ENCODE measurements at regions not wholly inside any gene's neighbourhood (a gene's known extent, or its start where the extent isn't known, plus 50 kb on each side); places are given as distances from the start of the nearest gene placed in this dataset.

DNA sequence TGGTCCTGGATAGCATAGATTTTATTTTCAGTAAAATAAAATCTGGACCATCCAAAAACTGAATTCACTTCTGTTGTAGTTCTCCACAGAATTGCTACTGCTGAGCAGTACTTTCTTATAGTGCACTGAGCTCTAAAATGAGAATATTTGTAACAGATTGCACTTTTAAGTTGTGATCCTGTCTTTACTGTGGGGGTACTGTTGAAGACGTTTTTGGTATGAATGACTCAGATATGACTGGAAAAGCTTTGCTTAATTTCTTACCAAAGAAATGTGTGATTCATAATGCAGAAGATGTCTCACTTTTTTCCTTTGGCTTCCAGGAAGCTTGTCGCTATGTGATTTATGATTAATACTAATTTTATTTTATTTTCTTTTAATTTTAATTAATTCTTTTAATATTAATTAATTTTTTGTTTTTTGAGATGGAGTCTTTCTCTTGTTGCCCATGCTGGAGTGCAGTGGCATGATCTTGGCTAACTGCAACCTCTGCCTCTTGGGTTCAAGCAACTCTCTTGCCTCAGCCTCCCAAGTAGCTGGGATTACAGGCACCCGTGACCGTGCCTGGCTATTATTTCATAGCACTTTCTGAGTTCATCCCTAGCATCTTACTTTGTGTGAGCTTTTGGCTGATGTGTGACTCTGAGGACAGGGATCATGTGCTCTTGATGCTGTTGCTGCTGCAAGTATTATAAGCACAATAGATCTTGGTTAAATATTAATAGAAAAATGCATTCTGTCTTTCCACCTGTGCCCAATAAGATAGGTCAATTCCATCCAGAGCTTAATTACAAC is 557.6 kb upstream of the AMELY start:
- TF ChIP-seq, protein P1, sequence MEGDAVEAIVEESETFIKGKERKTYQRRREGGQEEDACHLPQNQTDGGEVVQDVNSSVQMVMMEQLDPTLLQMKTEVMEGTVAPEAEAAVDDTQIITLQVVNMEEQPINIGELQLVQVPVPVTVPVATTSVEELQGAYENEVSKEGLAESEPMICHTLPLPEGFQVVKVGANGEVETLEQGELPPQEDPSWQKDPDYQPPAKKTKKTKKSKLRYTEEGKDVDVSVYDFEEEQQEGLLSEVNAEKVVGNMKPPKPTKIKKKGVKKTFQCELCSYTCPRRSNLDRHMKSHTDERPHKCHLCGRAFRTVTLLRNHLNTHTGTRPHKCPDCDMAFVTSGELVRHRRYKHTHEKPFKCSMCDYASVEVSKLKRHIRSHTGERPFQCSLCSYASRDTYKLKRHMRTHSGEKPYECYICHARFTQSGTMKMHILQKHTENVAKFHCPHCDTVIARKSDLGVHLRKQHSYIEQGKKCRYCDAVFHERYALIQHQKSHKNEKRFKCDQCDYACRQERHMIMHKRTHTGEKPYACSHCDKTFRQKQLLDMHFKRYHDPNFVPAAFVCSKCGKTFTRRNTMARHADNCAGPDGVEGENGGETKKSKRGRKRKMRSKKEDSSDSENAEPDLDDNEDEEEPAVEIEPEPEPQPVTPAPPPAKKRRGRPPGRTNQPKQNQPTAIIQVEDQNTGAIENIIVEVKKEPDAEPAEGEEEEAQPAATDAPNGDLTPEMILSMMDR (IDR thresholded peaks at IDR 0.05): no peak
- no peak for TF ChIP-seq EZH2 (IDR thresholded peaks at IDR 0.05; ENCODE audit: borderline replicate concordance, insufficient read depth, low read depth, low read length, poor library complexity, severe bottlenecking)
- POLR2A ChIA-PET: no interaction called here

DNA sequence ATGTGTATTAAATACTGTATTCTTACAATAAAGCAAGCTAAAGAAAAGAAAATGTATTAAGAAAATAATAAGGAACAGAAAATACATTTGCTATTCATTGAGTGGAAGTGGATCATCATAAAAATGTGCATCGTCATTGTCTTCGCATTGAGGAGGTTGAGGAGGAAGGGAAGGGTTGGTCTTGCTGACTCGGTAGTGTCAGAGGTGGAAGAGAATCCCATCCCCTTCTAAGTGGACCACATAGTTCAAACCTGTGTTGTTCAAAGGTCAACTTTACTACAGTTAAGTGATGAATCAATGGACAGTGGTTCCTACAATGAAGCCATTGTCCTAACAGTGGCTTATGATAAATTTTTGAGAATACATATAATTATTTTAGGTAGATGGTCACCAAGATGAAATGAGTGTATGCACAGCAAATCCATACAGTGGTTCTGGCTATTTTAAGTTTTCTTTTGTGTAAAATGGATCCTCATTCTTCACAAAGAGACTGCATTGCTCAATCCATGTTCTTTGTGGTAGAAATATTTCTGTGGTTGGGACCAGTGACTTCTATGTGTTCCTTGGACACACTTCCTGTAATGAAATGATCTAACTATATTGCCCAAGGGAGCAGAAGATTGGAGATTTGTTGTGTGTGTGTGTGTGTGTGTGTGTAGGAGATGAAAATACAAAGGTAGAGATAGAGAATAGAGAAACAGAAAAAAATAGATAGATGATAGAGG is 556.4 kb upstream of the AMELY start:
- no CpG with 5 or more reads among the region's 3 CpGs for WGBS (ENCODE audit: insufficient coverage)
- no peak overlapping the region for H3K4me3 ChIP-seq (ENCODE audit: control extremely low read depth in 1 of 5, extremely low read depth in 1 of 5, insufficient read depth in 1 of 5, low read depth in 2 of 5, low read length in 4 of 5)
- no peak overlapping the region for H3K4me3 Mint-ChIP-seq
- H3K79me2 ChIP-seq (ENCODE audit: control insufficient read depth, insufficient read depth, low read length): no peaks in the 10 kb centered on the region
- no peak overlapping the region for H3K27ac Mint-ChIP-seq
- H3K9ac ChIP-seq (ENCODE audit: low read length): no peak overlapping the region
- POLR2A ChIA-PET: no interaction called here
- ATAC-seq (ENCODE audit: low read depth) (no peak), DNase-seq (no peak)
- no peaks in the 10 kb centered on the region for H3K9me3 Mint-ChIP-seq (ENCODE audit: insufficient read depth)
- no peaks in the 10 kb centered on the region for H3K27me3 ChIP-seq (replicated peaks in 1 of 4; ENCODE audit: control extremely low read depth in 1 of 4, control insufficient read depth in 3 of 4, insufficient read depth in 4 of 4, low read length in 3 of 4)
- no peaks in the 10 kb centered on the region for H3K9me3 ChIP-seq (ENCODE audit: control extremely low read depth in 1 of 3, control insufficient read depth in 2 of 3, insufficient read depth in 1 of 3, low read length in 2 of 3)
- no peak overlapping the region for H3K4me2 ChIP-seq (replicated peaks; ENCODE audit: low read depth, low read length, poor library complexity, severe bottlenecking)
- no peaks in the 10 kb centered on the region for H3K36me3 ChIP-seq (replicated peaks in 1 of 2; ENCODE audit: control extremely low read depth in 1 of 2, control insufficient read depth in 1 of 2, extremely low read depth in 1 of 2, insufficient read depth in 2 of 2, low read length in 1 of 2)
- intact Hi-C loops (cut with micrococcal nuclease): no loop called here
- no peaks in the 10 kb centered on the region for H3K4me1 Mint-ChIP-seq
- no peaks in the 10 kb centered on the region for H4K20me1 ChIP-seq (ENCODE audit: control insufficient read depth, insufficient read depth, low read length, poor library complexity, severe bottlenecking)
- H3K27ac ChIP-seq (ENCODE audit: low read length in 2 of 2): no peak overlapping the region
- no peak for TF ChIP-seq EZH2 (IDR thresholded peaks at IDR 0.05; ENCODE audit: borderline replicate concordance, insufficient read depth, low read depth, low read length, poor library complexity, severe bottlenecking)
- TF ChIP-seq, protein P1 (IDR thresholded peaks at IDR 0.05): no peak
- H2AFZ ChIP-seq (ENCODE audit: insufficient read depth, low read depth, low read length, poor library complexity, severe bottlenecking): no peak overlapping the region
- peaks cover 21% of the 10 kb centered on the region for H3K27me3 Mint-ChIP-seq
- no peaks in the 10 kb centered on the region for H3K4me1 ChIP-seq (ENCODE audit: control insufficient read depth in 2 of 2, insufficient read depth in 2 of 2, low read length in 2 of 2)
- CTCF ChIA-PET: no interaction called here

More for the DNA sequence above, 557.6 kb upstream of the AMELY start:
- WGBS (ENCODE audit: insufficient coverage): 60% methylated on average over 1 of the region's 4 CpGs
- Histone ChIP-seq H3K4me2 (replicated peaks; ENCODE audit: low read depth, low read length, poor library complexity, severe bottlenecking) (no peak overlapping the region), H3K9me3 (ENCODE audit: control extremely low read depth in 1 of 3, control insufficient read depth in 2 of 3, insufficient read depth in 1 of 3, low read length in 2 of 3) (no peaks in the 10 kb centered on the region), H3K36me3 (replicated peaks in 1 of 2; ENCODE audit: control extremely low read depth in 1 of 2, control insufficient read depth in 1 of 2, extremely low read depth in 1 of 2, insufficient read depth in 2 of 2, low read length in 1 of 2) (no peaks in the 10 kb centered on the region), H3K4me3 (ENCODE audit: control extremely low read depth in 1 of 5, extremely low read depth in 1 of 5, insufficient read depth in 1 of 5, low read depth in 2 of 5, low read length in 4 of 5) (no peak overlapping the region), H3K79me2 (ENCODE audit: control insufficient read depth, insufficient read depth, low read length) (no peaks in the 10 kb centered on the region), H3K9ac (ENCODE audit: low read length) (no peak overlapping the region), H3K27me3 (replicated peaks in 1 of 4; ENCODE audit: control extremely low read depth in 1 of 4, control insufficient read depth in 3 of 4, insufficient read depth in 4 of 4, low read length in 3 of 4) (no peaks in the 10 kb centered on the region), H3K4me1 (ENCODE audit: control insufficient read depth in 2 of 2, insufficient read depth in 2 of 2, low read length in 2 of 2) (no peaks in the 10 kb centered on the region), H4K20me1 (ENCODE audit: control insufficient read depth, insufficient read depth, low read length, poor library complexity, severe bottlenecking) (no peaks in the 10 kb centered on the region), H2AFZ (ENCODE audit: insufficient read depth, low read depth, low read length, poor library complexity, severe bottlenecking) (no peak overlapping the region), H3K27ac (ENCODE audit: low read length in 2 of 2) (no peak overlapping the region)
- CTCF ChIA-PET: no interaction called here
- intact Hi-C loops (cut with micrococcal nuclease): no loop called here
- H3K4me1 Mint-ChIP-seq: no peaks in the 10 kb centered on the region
- H3K4me3 Mint-ChIP-seq: no peak overlapping the region
- H3K27me3 Mint-ChIP-seq: peaks cover 14% of the 10 kb centered on the region
- no peaks in the 10 kb centered on the region for H3K9me3 Mint-ChIP-seq (ENCODE audit: insufficient read depth)
- no peak for ATAC-seq (ENCODE audit: low read depth)
- H3K27ac Mint-ChIP-seq: no peak overlapping the region
- no peak for DNase-seq

All from B cell (primary cell).